ENCODE measurements at regions not wholly inside any gene's neighbourhood (a gene's known extent, or its start where the extent isn't known, plus 50 kb on each side); places are given as distances from the start of the nearest gene placed in this dataset.
A peak's percentile ranks its signal among the peaks of the same experiment; 100 is the strongest.

GRCh38 chr18:27652480-27653121 is 467.5 kb upstream of the CHST9 start:
- DNase-seq (ENCODE audit: low read depth in 4 of 4, low spot score in 3 of 4), result no peak

- no peak for DNase-seq (ENCODE audit: low read depth in 4 of 4, low spot score in 3 of 4)
These were observed 464.5 kb upstream of the CHST9 start for GRCh38 chr18:27649621-27650020.

GRCh38 chr18:27645929-27646328 is 460.8 kb upstream of the CHST9 start:
- no peak for DNase-seq (ENCODE audit: low read depth in 4 of 4, low spot score in 3 of 4)

- no peak for DNase-seq (ENCODE audit: low read depth in 4 of 4, low spot score in 3 of 4)
These were observed 451.5 kb upstream of the CHST9 start for GRCh38 chr18:27636576-27637085.

GRCh38 chr18:27632706-27633105 is 447.6 kb upstream of the CHST9 start:
- DNase-seq (ENCODE audit: low read depth in 4 of 4, low spot score in 3 of 4), result no peak

- no peak for DNase-seq (ENCODE audit: low read depth in 4 of 4, low spot score in 3 of 4)
These were observed 442.8 kb upstream of the CHST9 start for GRCh38 chr18:27627927-27628326.

GRCh38 chr18:27621236-27621890 is 436.3 kb upstream of the CHST9 start:
- DNase-seq (ENCODE audit: low read depth in 4 of 4, low spot score in 3 of 4), result no peak

- DNase-seq (ENCODE audit: low read depth in 4 of 4, low spot score in 3 of 4), result no peak
These were observed 434.8 kb upstream of the CHST9 start for GRCh38 chr18:27619906-27620305.

- no peak for DNase-seq (ENCODE audit: low read depth in 4 of 4, low spot score in 3 of 4)
These were observed 434.1 kb upstream of the CHST9 start for GRCh38 chr18:27619090-27619772.

GRCh38 chr18:27616324-27616723 is 431.2 kb upstream of the CHST9 start:
- DNase-seq (ENCODE audit: low read depth in 4 of 4, low spot score in 3 of 4), result no peak

GRCh38 chr18:27614951-27615844 is 430.1 kb upstream of the CHST9 start:
- no peak for DNase-seq (ENCODE audit: low read depth in 4 of 4, low spot score in 3 of 4)

GRCh38 chr18:27609221-27609620 is 424.1 kb upstream of the CHST9 start:
- no peak for DNase-seq (ENCODE audit: low read depth in 4 of 4, low spot score in 3 of 4)

- DNase-seq (ENCODE audit: low read depth in 4 of 4, low spot score in 3 of 4), result no peak
These were observed 423.6 kb upstream of the CHST9 start for GRCh38 chr18:27608742-27609141.

GRCh38 chr18:27608174-27608573 is 423.1 kb upstream of the CHST9 start:
- DNase-seq (ENCODE audit: low read depth in 4 of 4, low spot score in 3 of 4), result no peak

- DNase-seq (ENCODE audit: low read depth in 4 of 4, low spot score in 3 of 4), result peak in 3 of 4 donors; percentile 14 to 25 (median 18)
These were observed 421.6 kb upstream of the CHST9 start for GRCh38 chr18:27606741-27607140.

GRCh38 chr18:27605107-27605834 is 420.2 kb upstream of the CHST9 start:
- peak; percentile 63 to 80 (median 74) for DNase-seq (ENCODE audit: low read depth in 4 of 4, low spot score in 3 of 4)

- DNase-seq (ENCODE audit: low read depth in 4 of 4, low spot score in 3 of 4), result no peak
These were observed 419.5 kb upstream of the CHST9 start for GRCh38 chr18:27604583-27604982.

- no peak for DNase-seq (ENCODE audit: low read depth in 4 of 4, low spot score in 3 of 4)
These were observed 417.0 kb upstream of the CHST9 start for GRCh38 chr18:27602092-27602491.

GRCh38 chr18:27600245-27600644 is 415.1 kb upstream of the CHST9 start:
- DNase-seq (ENCODE audit: low read depth in 4 of 4, low spot score in 3 of 4), result no peak

Data from right renal pelvis (tissue), 4 donors.